ENCODE measurements at regions not wholly inside any gene's neighbourhood (a gene's known extent, or its start where the extent isn't known, plus 50 kb on each side); places are given as distances from the start of the nearest gene placed in this dataset.
A peak's percentile ranks its signal among the peaks of the same experiment; 100 is the strongest.

DNA sequence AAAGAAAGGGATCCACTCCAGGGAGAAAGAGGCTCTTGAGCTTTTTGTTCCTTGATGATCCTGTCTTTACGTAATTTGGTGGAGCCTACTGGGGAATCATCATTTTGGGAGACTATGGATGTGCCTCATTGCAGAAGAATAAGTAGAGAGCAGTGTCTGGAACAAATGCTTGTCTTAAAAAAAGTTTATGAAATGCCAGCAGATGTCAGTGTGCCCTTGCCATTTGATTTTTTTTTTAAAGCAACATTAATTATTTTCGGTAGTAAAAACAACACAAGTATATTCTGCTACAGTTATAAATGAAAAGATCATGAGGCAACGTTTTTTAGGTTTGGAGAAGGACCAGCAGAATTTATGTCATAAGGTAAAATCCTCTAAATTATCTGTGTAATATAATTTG lies 934.8 kb upstream of the EEF2KMT start:
- TF ChIP-seq, protein P1, sequence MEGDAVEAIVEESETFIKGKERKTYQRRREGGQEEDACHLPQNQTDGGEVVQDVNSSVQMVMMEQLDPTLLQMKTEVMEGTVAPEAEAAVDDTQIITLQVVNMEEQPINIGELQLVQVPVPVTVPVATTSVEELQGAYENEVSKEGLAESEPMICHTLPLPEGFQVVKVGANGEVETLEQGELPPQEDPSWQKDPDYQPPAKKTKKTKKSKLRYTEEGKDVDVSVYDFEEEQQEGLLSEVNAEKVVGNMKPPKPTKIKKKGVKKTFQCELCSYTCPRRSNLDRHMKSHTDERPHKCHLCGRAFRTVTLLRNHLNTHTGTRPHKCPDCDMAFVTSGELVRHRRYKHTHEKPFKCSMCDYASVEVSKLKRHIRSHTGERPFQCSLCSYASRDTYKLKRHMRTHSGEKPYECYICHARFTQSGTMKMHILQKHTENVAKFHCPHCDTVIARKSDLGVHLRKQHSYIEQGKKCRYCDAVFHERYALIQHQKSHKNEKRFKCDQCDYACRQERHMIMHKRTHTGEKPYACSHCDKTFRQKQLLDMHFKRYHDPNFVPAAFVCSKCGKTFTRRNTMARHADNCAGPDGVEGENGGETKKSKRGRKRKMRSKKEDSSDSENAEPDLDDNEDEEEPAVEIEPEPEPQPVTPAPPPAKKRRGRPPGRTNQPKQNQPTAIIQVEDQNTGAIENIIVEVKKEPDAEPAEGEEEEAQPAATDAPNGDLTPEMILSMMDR (conservative IDR thresholded peaks at IDR 0.05; ENCODE audit: low read depth, low read length): peak; percentile 25
- no peak for DNase-seq (ENCODE audit: low read depth)
- H3K4me3 ChIP-seq (ENCODE audit: low read length): no peak overlapping the region

DNA sequence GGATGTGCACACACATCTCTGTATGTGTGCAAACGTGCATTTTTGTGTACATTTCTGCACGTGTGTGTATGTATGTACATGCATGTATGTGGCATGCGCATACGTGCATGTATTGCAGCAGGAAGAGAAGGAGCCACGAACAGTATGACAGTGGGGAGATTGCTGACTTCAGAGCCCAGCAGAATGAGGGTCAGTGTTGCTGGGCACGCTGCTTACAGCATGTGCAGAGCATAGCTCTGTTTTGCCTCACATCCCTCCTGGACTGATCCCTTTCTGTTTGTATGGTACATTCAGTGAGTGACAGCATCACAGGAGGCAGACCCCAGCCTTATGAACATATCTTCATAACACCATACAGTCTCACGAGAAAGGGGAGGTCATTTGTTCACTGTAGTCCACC lies 934.0 kb upstream of the EEF2KMT start:
- TF ChIP-seq, protein P1 (conservative IDR thresholded peaks at IDR 0.05; ENCODE audit: low read depth, low read length): no peak
- no peak overlapping the region for H3K4me3 ChIP-seq (ENCODE audit: low read length)
- DNase-seq (ENCODE audit: low read depth): no peak

DNA sequence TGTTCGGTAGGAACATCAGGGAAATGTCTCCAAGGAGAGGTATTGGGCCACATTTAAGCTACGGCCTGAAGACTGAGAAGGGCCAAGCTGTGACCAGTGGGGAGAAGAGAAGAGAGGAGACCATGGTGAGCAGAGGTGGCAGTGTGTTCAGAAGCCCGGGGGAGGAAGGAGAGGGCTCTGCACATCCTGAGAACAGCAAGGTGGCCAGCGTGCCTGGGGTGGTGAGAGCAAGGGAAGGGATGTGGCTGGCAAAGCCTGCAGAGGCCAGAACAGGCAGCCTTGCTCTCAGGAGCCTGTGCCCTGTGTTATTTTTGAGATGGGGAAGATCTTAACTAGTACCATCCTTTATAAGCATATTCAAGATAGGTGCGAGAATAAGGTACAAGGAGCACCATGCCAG lies 933.5 kb upstream of the EEF2KMT start:
- DNase-seq (ENCODE audit: low read depth): no peak
- TF ChIP-seq, protein P1 (conservative IDR thresholded peaks at IDR 0.05; ENCODE audit: low read depth, low read length): no peak
- no peak overlapping the region for H3K4me3 ChIP-seq (ENCODE audit: low read length)

DNA sequence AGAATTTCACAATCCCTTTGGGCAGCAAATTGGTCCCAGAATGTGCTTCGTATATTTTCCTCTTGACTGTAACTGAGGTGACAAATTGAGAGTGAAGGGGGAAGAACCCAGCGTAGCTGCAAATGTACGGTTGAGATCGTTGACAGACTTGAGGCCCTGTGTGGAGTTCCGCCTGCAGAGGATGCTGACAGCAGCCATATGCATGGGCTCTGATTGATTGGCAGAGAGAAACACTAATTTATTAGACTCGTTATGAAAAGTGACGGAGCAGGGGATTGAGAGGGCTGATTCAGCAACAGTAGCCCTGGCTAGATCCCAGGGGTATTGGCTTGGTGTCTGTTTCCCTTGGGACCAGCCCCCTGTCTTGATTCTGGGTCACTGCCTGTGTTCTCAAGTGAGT lies 930.1 kb upstream of the EEF2KMT start:
- TF ChIP-seq, protein P1 (conservative IDR thresholded peaks at IDR 0.05; ENCODE audit: low read depth, low read length): no peak
- H3K4me3 ChIP-seq (ENCODE audit: low read length): no peak overlapping the region

DNA sequence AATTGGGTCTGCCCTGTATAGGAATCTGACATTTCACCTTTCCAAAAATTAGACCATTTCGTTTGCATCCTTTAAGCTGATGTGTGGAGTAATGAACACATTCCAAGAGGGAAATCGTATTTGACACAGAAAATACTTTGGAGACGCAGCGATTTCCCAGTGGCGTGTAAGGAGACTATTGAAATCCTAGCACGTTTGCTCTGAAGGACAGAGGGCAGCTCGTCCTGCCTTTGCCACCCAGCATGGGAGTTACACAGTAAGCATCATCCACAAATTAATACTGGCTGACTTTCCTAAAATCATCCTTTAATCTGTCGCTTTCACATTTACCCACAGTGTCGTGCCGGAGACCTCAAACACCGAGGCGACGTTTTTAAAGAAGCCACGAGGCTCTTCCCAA lies 925.9 kb upstream of the EEF2KMT start:
- H3K4me3 ChIP-seq (ENCODE audit: low read length): no peak overlapping the region
- TF ChIP-seq, protein P1 (conservative IDR thresholded peaks at IDR 0.05; ENCODE audit: low read depth, low read length): no peak
- DNase-seq (ENCODE audit: low read depth): no peak

More for the DNA sequence above, 930.1 kb upstream of the EEF2KMT start:
- no peak for DNase-seq (ENCODE audit: low read depth)

DNA sequence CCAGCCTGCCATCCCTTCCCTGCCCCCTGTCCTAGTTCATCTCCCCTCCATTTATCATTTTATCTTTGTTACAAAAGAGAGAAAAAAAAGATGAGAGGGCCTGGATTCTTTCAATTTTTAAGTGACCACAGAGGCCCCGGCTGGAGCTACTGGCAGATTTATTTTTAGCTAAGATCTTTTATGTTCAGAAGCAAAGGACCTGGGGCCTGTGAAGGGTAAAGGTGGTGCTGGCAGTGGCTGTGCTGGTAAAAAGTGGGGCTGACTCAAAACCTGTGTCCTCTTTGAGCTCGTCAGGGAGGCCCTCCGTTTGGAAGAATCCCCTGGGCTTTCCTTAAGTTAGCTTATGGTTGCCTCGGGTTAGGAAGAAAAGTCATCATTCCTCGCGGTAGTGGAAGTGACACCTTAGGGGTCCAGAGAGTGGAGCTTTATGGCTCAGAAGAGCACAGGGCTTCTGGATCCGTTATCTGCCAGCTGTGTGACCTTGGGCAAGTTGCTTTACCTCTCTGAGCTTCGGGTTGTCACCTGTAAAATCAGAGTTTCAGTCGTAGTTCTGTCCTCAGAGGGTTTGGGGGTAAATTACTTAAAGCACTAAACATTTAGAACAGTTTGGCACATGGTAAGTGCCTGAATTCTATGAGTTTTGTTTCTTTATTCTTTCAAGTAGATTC lies 923.8 kb upstream of the EEF2KMT start:
- no peak for DNase-seq (ENCODE audit: low read depth)

More for the DNA sequence above, 923.8 kb upstream of the EEF2KMT start:
- H3K4me3 ChIP-seq (ENCODE audit: low read length): no peak overlapping the region
- TF ChIP-seq, protein P1 (conservative IDR thresholded peaks at IDR 0.05; ENCODE audit: low read depth, low read length): no peak
